ENCODE measurements at regions not wholly inside any gene's neighbourhood (a gene's known extent, or its start where the extent isn't known, plus 50 kb on each side); places are given as distances from the start of the nearest gene placed in this dataset.

DNA sequence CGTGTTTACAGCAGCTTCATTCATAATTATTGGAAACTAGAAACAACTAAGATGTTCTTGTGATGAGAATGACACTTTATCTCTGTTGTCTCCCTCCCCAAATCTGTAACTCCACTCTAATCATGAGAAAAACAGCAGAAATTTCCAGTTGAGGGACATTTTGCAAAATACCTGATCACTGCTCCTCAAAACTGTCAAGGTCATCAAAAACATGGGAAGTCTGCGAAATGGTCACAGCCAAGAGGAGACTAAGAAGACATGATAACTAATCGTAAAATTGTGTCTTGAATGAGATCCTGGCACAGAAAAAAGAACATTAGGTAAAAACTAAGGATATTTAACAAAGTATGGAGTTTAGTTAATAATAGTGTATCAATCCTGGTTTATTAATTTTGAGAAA, 204.2 kb downstream of the CYLD start:
- Histone ChIP-seq H3K4me3 (ENCODE audit: insufficient read depth, low read depth, low read length) (no peak overlapping the region), H3K27ac (ENCODE audit: low read depth, low read length) (no peak overlapping the region), H3K27me3 (ENCODE audit: insufficient read depth, low read length) (no peaks in the 10 kb centered on the region), H3K9ac (ENCODE audit: low read length) (no peak overlapping the region), H3K4me2 (ENCODE audit: low read length) (no peak overlapping the region), H3K9me3 (ENCODE audit: insufficient read depth, low read depth, low read length) (no peaks in the 10 kb centered on the region), H3K36me3 (ENCODE audit: insufficient read depth, low read length) (no peaks in the 10 kb centered on the region), H3K4me1 (ENCODE audit: insufficient read depth, low read length) (no peaks in the 10 kb centered on the region), H4K20me1 (ENCODE audit: insufficient read depth, low read length) (no peaks in the 10 kb centered on the region), H2AFZ (ENCODE audit: low read depth, low read length) (no peak overlapping the region), H3K79me2 (ENCODE audit: insufficient read depth, low read length) (no peaks in the 10 kb centered on the region)
- H3K4me3 Mint-ChIP-seq (ENCODE audit: unreplicated experiment) = no peak overlapping the region
- no peaks in the 10 kb centered on the region for H3K36me3 Mint-ChIP-seq (ENCODE audit: low read depth, unreplicated experiment)
- FAIRE-seq (no peak), DNase-seq (ENCODE audit: low read depth) (no peak)
- no peaks in the 10 kb centered on the region for H3K4me1 Mint-ChIP-seq (ENCODE audit: low read depth, unreplicated experiment)
- no peaks in the 10 kb centered on the region for H3K9me3 Mint-ChIP-seq (ENCODE audit: unreplicated experiment)
- H3K27ac Mint-ChIP-seq (ENCODE audit: unreplicated experiment) = no peak overlapping the region
- H3K27me3 Mint-ChIP-seq (ENCODE audit: low read depth, unreplicated experiment) = peaks cover 6% of the 10 kb centered on the region
- TF ChIP-seq, protein P1, sequence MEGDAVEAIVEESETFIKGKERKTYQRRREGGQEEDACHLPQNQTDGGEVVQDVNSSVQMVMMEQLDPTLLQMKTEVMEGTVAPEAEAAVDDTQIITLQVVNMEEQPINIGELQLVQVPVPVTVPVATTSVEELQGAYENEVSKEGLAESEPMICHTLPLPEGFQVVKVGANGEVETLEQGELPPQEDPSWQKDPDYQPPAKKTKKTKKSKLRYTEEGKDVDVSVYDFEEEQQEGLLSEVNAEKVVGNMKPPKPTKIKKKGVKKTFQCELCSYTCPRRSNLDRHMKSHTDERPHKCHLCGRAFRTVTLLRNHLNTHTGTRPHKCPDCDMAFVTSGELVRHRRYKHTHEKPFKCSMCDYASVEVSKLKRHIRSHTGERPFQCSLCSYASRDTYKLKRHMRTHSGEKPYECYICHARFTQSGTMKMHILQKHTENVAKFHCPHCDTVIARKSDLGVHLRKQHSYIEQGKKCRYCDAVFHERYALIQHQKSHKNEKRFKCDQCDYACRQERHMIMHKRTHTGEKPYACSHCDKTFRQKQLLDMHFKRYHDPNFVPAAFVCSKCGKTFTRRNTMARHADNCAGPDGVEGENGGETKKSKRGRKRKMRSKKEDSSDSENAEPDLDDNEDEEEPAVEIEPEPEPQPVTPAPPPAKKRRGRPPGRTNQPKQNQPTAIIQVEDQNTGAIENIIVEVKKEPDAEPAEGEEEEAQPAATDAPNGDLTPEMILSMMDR (IDR thresholded peaks at IDR 0.05; ENCODE audit: insufficient read depth, low read depth, low read length) = no peak
- TF ChIP-seq EZH2 (IDR thresholded peaks at IDR 0.05; ENCODE audit: insufficient read depth, low read length) = no peak

DNA sequence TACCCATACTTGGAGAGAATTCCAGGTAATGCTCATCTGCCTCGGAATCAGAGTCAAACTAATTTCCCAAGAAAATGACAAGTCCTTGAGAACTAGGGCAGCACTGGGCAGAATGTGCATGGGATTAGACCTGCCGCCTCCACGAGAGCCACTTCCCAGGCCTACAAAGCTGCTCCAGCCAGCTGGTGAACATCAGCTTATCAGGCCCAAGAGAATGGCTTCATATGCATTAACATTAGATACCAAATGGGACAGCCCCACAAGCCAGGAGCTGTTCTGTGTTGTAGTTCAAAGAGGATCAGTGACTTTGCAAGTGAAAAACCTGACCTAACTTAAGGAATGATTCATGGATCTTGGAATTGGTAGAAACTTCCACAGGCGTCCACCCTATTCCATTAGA, 203.3 kb downstream of the CYLD start:
- no peak overlapping the region for H3K27ac Mint-ChIP-seq (ENCODE audit: unreplicated experiment)
- H3K4me2 ChIP-seq (ENCODE audit: low read length) = no peak overlapping the region
- H3K9ac ChIP-seq (ENCODE audit: low read length) = no peak overlapping the region
- H3K4me1 Mint-ChIP-seq (ENCODE audit: low read depth, unreplicated experiment) = no peaks in the 10 kb centered on the region
- no peak overlapping the region for H3K27ac ChIP-seq (ENCODE audit: low read depth, low read length)
- H2AFZ ChIP-seq (ENCODE audit: low read depth, low read length) = no peak overlapping the region
- no peak overlapping the region for H3K4me3 Mint-ChIP-seq (ENCODE audit: unreplicated experiment)
- H3K4me1 ChIP-seq (ENCODE audit: insufficient read depth, low read length) = no peaks in the 10 kb centered on the region
- H3K27me3 Mint-ChIP-seq (ENCODE audit: low read depth, unreplicated experiment) = peaks cover 7% of the 10 kb centered on the region
- H3K9me3 ChIP-seq (ENCODE audit: insufficient read depth, low read depth, low read length) = no peaks in the 10 kb centered on the region
- H3K79me2 ChIP-seq (ENCODE audit: insufficient read depth, low read length) = no peaks in the 10 kb centered on the region
- no peaks in the 10 kb centered on the region for H4K20me1 ChIP-seq (ENCODE audit: insufficient read depth, low read length)
- H3K4me3 ChIP-seq (ENCODE audit: insufficient read depth, low read depth, low read length) = no peak overlapping the region
- TF ChIP-seq, protein P1 (IDR thresholded peaks at IDR 0.05; ENCODE audit: insufficient read depth, low read depth, low read length) = no peak
- no peak for TF ChIP-seq EZH2 (IDR thresholded peaks at IDR 0.05; ENCODE audit: insufficient read depth, low read length)
- no peaks in the 10 kb centered on the region for H3K9me3 Mint-ChIP-seq (ENCODE audit: unreplicated experiment)
- FAIRE-seq (no peak), DNase-seq (ENCODE audit: low read depth) (no peak)
- H3K36me3 Mint-ChIP-seq (ENCODE audit: low read depth, unreplicated experiment) = no peaks in the 10 kb centered on the region
- H3K36me3 ChIP-seq (ENCODE audit: insufficient read depth, low read length) = no peaks in the 10 kb centered on the region
- H3K27me3 ChIP-seq (ENCODE audit: insufficient read depth, low read length) = no peaks in the 10 kb centered on the region

DNA sequence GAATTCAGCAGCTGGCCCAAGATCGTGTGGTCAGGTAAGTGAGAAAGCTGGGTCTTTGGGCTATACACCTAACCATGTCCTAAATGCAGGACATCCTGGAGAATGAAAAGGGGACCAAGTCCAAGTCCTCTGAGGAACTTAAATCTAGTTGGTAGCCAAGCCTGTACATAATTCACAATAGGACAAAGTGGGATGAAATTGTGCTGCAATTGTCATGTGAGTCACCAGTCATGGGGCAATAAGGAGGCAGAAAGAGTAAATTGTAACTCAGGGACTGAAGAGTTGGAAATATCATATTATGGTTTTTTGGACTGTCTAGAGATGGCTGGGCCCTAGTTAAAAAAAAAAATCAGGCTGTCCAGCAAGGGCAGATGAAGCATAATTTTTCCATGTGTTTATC, 202.6 kb downstream of the CYLD start:
- Mint-ChIP-seq H3K36me3 (ENCODE audit: low read depth, unreplicated experiment) (no peaks in the 10 kb centered on the region), H3K4me1 (ENCODE audit: low read depth, unreplicated experiment) (no peaks in the 10 kb centered on the region), H3K27ac (ENCODE audit: unreplicated experiment) (no peak overlapping the region), H3K27me3 (ENCODE audit: low read depth, unreplicated experiment) (peaks cover 11% of the 10 kb centered on the region), H3K9me3 (ENCODE audit: unreplicated experiment) (no peaks in the 10 kb centered on the region), H3K4me3 (ENCODE audit: unreplicated experiment) (no peak overlapping the region)
- Histone ChIP-seq H4K20me1 (ENCODE audit: insufficient read depth, low read length) (no peaks in the 10 kb centered on the region), H3K4me3 (ENCODE audit: insufficient read depth, low read depth, low read length) (no peak overlapping the region), H3K9me3 (ENCODE audit: insufficient read depth, low read depth, low read length) (no peaks in the 10 kb centered on the region), H3K36me3 (ENCODE audit: insufficient read depth, low read length) (no peaks in the 10 kb centered on the region), H2AFZ (ENCODE audit: low read depth, low read length) (no peak overlapping the region), H3K4me2 (ENCODE audit: low read length) (no peak overlapping the region), H3K4me1 (ENCODE audit: insufficient read depth, low read length) (no peaks in the 10 kb centered on the region), H3K79me2 (ENCODE audit: insufficient read depth, low read length) (no peaks in the 10 kb centered on the region), H3K27ac (ENCODE audit: low read depth, low read length) (no peak overlapping the region), H3K27me3 (ENCODE audit: insufficient read depth, low read length) (peaks cover 3% of the 10 kb centered on the region), H3K9ac (ENCODE audit: low read length) (no peak overlapping the region)
- DNase-seq (ENCODE audit: low read depth) (no peak), FAIRE-seq (no peak)
- TF ChIP-seq, protein P1 (IDR thresholded peaks at IDR 0.05; ENCODE audit: insufficient read depth, low read depth, low read length) = no peak
- no peak for TF ChIP-seq EZH2 (IDR thresholded peaks at IDR 0.05; ENCODE audit: insufficient read depth, low read length)
